OCI-LY7 (cell line): ENCODE measurements at regions not wholly inside any gene's neighbourhood (a gene's known extent, or its start where the extent isn't known, plus 50 kb on each side); places are given as distances from the start of the nearest gene placed in this dataset.

Source experiments
- CTCF ChIP-seq: fragments of 200-600 bp; sonication (generic); conservative IDR thresholded peaks from 2 replicates; pipeline ENCODE4 v1.5.1; 2014; ENCODE audit warnings: mild to moderate bottlenecking, antibody characterized with exemption, low read length, moderate library complexity, mixed read lengths
- EZH2phosphoT487 ChIP-seq: fragments of 200-600 bp; sonication (generic); IDR thresholded peaks from 2 replicates; pipeline ENCODE4 v1.6.1; 2018; ENCODE audit warnings: low read depth, borderline replicate concordance, mild to moderate bottlenecking, mixed run types, antibody characterized with exemption, low read length, moderate library complexity, mixed read lengths

DNA sequence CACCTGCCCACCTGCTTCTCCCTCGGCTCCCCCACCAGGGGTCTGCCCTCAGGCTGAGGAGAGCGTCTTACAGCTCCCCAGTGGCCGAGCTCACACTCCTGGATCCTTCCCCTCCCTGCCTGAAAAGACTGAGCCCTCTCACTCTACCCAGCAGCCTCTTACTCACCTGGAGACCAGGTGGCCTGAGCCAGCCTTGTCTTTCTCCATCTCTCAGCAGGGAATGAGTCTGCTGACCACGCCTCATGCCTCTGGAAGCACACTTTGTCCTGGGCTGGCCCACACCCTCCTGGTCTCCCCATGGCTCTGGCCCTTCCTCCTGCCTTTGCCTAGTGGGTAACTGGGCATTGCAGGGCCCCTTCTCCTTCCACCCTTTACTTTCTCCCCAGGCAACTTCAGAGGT lies 177.2 kb downstream of the ENGASE start:
- TF ChIP-seq CTCF (no peak), EZH2phosphoT487 (no peak)
